Left lobe of liver (tissue), 2 donors: ENCODE measurements at regions not wholly inside any gene's neighbourhood (a gene's known extent, or its start where the extent isn't known, plus 50 kb on each side); places are given as distances from the start of the nearest gene placed in this dataset.

Source experiments
- ATAC-seq: fragments of 200-7000 bp; cut with Tn5 transposase; one replicate; pipeline ENCODE4 v1.9.1; 2020; ENCODE audit warnings: mild to moderate bottlenecking, moderate library complexity
- DNase-seq: peaks from one replicate; pipeline ENCODE4 v3.0.0-alpha.2; 2020; ENCODE audit warnings: low spot score
- donor health status: DM: no; HTN: no; CAD: no; lungs with moderate emphysema.
- donor health status: DM: no; HTN: yes; CAD: no.

- ATAC-seq: peak; percentile 31
- DNase-seq: no peak
These were observed 576.9 kb upstream of the GHITM start for GRCh38 chr10:83562381-83562780.

GRCh38 chr10:83564889-83565588 is 574.3 kb upstream of the GHITM start:
- ATAC-seq (no peak), DNase-seq (no peak)

GRCh38 chr10:83572036-83572435 is 567.3 kb upstream of the GHITM start:
- DNase-seq (no peak), ATAC-seq (no peak)

- ATAC-seq (no peak), DNase-seq (no peak)
These were observed 564.5 kb upstream of the GHITM start for GRCh38 chr10:83574770-83575169.

GRCh38 chr10:83577421-83577820 is 561.9 kb upstream of the GHITM start:
- no peak for DNase-seq
- ATAC-seq: no peak

GRCh38 chr10:83580373-83581012 is 558.8 kb upstream of the GHITM start:
- DNase-seq (no peak), ATAC-seq (no peak)

- DNase-seq: no peak
- no peak for ATAC-seq
These were observed 556.8 kb upstream of the GHITM start for GRCh38 chr10:83582407-83583095.

GRCh38 chr10:83585686-83586085 is 553.6 kb upstream of the GHITM start:
- DNase-seq: no peak

GRCh38 chr10:83592337-83592935 is 546.9 kb upstream of the GHITM start:
- DNase-seq (no peak), ATAC-seq (no peak)

More at GRCh38 chr10:83585686-83586085, 553.6 kb upstream of the GHITM start:
- no peak for ATAC-seq

- ATAC-seq (no peak), DNase-seq (no peak)
These were observed 535.6 kb upstream of the GHITM start for GRCh38 chr10:83603708-83604107.

GRCh38 chr10:83605783-83606630 is 533.3 kb upstream of the GHITM start:
- ATAC-seq (no peak), DNase-seq (no peak)

GRCh38 chr10:83607959-83608745 is 531.2 kb upstream of the GHITM start:
- ATAC-seq (no peak), DNase-seq (no peak)

GRCh38 chr10:83612050-83612449 is 527.3 kb upstream of the GHITM start:
- ATAC-seq: no peak
- no peak for DNase-seq

GRCh38 chr10:83612746-83613145 is 526.6 kb upstream of the GHITM start:
- no peak for DNase-seq
- ATAC-seq: no peak

GRCh38 chr10:83617172-83617571 is 522.1 kb upstream of the GHITM start:
- DNase-seq (no peak), ATAC-seq (no peak)

- no peak for DNase-seq
- peak; percentile 83 for ATAC-seq
These were observed 521.4 kb upstream of the GHITM start for GRCh38 chr10:83617692-83618545.

GRCh38 chr10:83625831-83626360 is 513.4 kb upstream of the GHITM start:
- ATAC-seq (no peak), DNase-seq (no peak)

- DNase-seq (no peak), ATAC-seq (no peak)
These were observed 506.6 kb upstream of the GHITM start for GRCh38 chr10:83632701-83633100.

- DNase-seq (no peak), ATAC-seq (no peak)
These were observed 505.8 kb upstream of the GHITM start for GRCh38 chr10:83633547-83633946.
